ENCODE measurements at regions not wholly inside any gene's neighbourhood (a gene's known extent, or its start where the extent isn't known, plus 50 kb on each side); places are given as distances from the start of the nearest gene placed in this dataset.

GRCh38 chr9:107971241-107971640, 481.7 kb upstream of the KLF4 start:
- Mint-ChIP-seq H3K4me3 (ENCODE audit: low read depth) (no peak overlapping the region), H3K36me3 (ENCODE audit: insufficient read depth) (no peaks in the 10 kb centered on the region), H3K4me1 (ENCODE audit: low read depth) (no peaks in the 10 kb centered on the region), H3K27me3 (peaks cover 96% of the 10 kb centered on the region), H3K9me3 (ENCODE audit: low read depth) (no peaks in the 10 kb centered on the region), H3K27ac (no peak overlapping the region)
- DNase-seq (ENCODE audit: low spot score, unreplicated experiment), result no peak
- TF ChIP-seq, protein P1, sequence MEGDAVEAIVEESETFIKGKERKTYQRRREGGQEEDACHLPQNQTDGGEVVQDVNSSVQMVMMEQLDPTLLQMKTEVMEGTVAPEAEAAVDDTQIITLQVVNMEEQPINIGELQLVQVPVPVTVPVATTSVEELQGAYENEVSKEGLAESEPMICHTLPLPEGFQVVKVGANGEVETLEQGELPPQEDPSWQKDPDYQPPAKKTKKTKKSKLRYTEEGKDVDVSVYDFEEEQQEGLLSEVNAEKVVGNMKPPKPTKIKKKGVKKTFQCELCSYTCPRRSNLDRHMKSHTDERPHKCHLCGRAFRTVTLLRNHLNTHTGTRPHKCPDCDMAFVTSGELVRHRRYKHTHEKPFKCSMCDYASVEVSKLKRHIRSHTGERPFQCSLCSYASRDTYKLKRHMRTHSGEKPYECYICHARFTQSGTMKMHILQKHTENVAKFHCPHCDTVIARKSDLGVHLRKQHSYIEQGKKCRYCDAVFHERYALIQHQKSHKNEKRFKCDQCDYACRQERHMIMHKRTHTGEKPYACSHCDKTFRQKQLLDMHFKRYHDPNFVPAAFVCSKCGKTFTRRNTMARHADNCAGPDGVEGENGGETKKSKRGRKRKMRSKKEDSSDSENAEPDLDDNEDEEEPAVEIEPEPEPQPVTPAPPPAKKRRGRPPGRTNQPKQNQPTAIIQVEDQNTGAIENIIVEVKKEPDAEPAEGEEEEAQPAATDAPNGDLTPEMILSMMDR (IDR thresholded peaks at IDR 0.05; ENCODE audit: unreplicated experiment), result no peak

- H3K27ac Mint-ChIP-seq, result no peak overlapping the region
- H3K4me1 Mint-ChIP-seq (ENCODE audit: low read depth), result no peaks in the 10 kb centered on the region
- TF ChIP-seq, protein P1 (IDR thresholded peaks at IDR 0.05; ENCODE audit: unreplicated experiment), result no peak
- no peaks in the 10 kb centered on the region for H3K36me3 Mint-ChIP-seq (ENCODE audit: insufficient read depth)
- H3K27me3 Mint-ChIP-seq, result peaks cover 96% of the 10 kb centered on the region
- no peaks in the 10 kb centered on the region for H3K9me3 Mint-ChIP-seq (ENCODE audit: low read depth)
- no peak overlapping the region for H3K4me3 Mint-ChIP-seq (ENCODE audit: low read depth)
- no peak for DNase-seq (ENCODE audit: low spot score, unreplicated experiment)
Observed at GRCh38 chr9:107970726-107971125, 481.2 kb upstream of the KLF4 start.

- TF ChIP-seq, protein P1 (IDR thresholded peaks at IDR 0.05; ENCODE audit: unreplicated experiment), result no peak
- Mint-ChIP-seq H3K27me3 (peaks cover 96% of the 10 kb centered on the region), H3K4me1 (ENCODE audit: low read depth) (no peaks in the 10 kb centered on the region), H3K9me3 (ENCODE audit: low read depth) (no peaks in the 10 kb centered on the region), H3K27ac (no peak overlapping the region), H3K36me3 (ENCODE audit: insufficient read depth) (no peaks in the 10 kb centered on the region), H3K4me3 (ENCODE audit: low read depth) (no peak overlapping the region)
- DNase-seq (ENCODE audit: low spot score, unreplicated experiment), result no peak
Observed at GRCh38 chr9:107969727-107970126, 480.2 kb upstream of the KLF4 start.

DNA sequence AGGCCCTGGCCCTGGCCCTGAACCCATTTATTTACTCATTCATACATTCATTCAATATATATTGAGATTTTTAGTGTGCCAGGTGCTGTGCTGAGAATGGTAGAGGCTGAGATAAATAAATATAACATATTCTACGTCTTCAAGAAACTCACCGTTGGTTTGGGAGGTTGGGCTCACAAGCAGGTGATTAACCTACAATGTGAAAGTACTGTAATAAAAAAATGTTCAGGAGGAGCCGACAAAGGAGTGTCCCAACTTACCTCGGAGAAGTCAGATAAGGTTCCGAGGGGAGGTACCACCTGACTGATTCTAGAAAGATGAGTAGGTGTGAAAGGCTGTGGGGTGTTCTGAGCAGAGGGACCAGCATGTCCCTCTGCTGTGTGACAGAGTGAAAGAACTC, 479.6 kb upstream of the KLF4 start:
- TF ChIP-seq, protein P1 (IDR thresholded peaks at IDR 0.05; ENCODE audit: unreplicated experiment), result no peak
- no peaks in the 10 kb centered on the region for H3K36me3 Mint-ChIP-seq (ENCODE audit: insufficient read depth)
- H3K27ac Mint-ChIP-seq, result no peak overlapping the region
- no peak overlapping the region for H3K4me3 Mint-ChIP-seq (ENCODE audit: low read depth)
- H3K9me3 Mint-ChIP-seq (ENCODE audit: low read depth), result no peaks in the 10 kb centered on the region
- peaks cover 95% of the 10 kb centered on the region for H3K27me3 Mint-ChIP-seq
- no peaks in the 10 kb centered on the region for H3K4me1 Mint-ChIP-seq (ENCODE audit: low read depth)
- no peak for DNase-seq (ENCODE audit: low spot score, unreplicated experiment)

GRCh38 chr9:107963246-107963645, 473.7 kb upstream of the KLF4 start:
- H3K27me3 Mint-ChIP-seq, result peaks cover 89% of the 10 kb centered on the region
- TF ChIP-seq, protein P1 (IDR thresholded peaks at IDR 0.05; ENCODE audit: unreplicated experiment), result no peak

More at GRCh38 chr9:107963246-107963645, 473.7 kb upstream of the KLF4 start:
- H3K9me3 Mint-ChIP-seq (ENCODE audit: low read depth), result no peaks in the 10 kb centered on the region
- no peak overlapping the region for H3K27ac Mint-ChIP-seq
- H3K4me1 Mint-ChIP-seq (ENCODE audit: low read depth), result no peaks in the 10 kb centered on the region
- H3K4me3 Mint-ChIP-seq (ENCODE audit: low read depth), result no peak overlapping the region
- no peak for DNase-seq (ENCODE audit: low spot score, unreplicated experiment)
- H3K36me3 Mint-ChIP-seq (ENCODE audit: insufficient read depth), result no peaks in the 10 kb centered on the region
